ENCODE measurements at regions not wholly inside any gene's neighbourhood (a gene's known extent, or its start where the extent isn't known, plus 50 kb on each side); places are given as distances from the start of the nearest gene placed in this dataset.

DNA sequence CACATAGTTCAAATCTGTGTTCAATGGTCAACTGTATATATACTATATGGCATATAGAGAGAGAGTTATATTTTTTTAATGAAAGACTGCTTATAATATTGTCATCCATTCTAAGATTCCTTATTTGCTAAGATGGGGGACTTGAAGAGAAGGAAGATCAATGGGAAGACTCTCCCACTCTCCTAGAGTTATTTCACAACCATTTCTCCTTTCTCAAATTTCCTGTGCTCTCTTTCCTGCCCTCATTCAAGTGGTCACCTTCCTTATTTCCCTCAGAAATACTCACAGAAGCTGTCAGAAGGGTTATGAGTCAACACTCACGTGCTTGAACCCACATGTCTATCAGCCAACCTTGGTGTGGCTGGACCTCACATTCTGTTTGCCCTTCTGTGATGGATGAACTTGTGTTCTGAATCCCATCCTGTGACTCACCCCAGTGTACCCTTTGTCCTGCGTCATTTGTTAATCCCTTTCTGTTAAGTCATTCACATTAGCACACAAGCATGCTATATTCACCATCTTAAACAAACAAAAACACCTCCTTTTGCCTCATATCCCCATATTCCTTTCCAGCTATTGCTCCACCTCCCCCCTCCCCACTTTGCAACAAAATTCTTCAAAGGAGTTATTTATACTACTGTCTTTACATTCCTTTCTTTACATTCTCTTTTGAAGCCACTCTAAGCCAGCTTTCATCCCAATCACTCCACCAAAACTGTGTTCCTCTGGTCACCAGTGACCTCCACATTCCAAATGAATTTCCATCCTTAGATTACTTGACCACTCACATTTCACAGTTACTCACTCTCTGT is 279.3 kb upstream of the TCF21 start (continued):
- TF ChIP-seq, protein P1, sequence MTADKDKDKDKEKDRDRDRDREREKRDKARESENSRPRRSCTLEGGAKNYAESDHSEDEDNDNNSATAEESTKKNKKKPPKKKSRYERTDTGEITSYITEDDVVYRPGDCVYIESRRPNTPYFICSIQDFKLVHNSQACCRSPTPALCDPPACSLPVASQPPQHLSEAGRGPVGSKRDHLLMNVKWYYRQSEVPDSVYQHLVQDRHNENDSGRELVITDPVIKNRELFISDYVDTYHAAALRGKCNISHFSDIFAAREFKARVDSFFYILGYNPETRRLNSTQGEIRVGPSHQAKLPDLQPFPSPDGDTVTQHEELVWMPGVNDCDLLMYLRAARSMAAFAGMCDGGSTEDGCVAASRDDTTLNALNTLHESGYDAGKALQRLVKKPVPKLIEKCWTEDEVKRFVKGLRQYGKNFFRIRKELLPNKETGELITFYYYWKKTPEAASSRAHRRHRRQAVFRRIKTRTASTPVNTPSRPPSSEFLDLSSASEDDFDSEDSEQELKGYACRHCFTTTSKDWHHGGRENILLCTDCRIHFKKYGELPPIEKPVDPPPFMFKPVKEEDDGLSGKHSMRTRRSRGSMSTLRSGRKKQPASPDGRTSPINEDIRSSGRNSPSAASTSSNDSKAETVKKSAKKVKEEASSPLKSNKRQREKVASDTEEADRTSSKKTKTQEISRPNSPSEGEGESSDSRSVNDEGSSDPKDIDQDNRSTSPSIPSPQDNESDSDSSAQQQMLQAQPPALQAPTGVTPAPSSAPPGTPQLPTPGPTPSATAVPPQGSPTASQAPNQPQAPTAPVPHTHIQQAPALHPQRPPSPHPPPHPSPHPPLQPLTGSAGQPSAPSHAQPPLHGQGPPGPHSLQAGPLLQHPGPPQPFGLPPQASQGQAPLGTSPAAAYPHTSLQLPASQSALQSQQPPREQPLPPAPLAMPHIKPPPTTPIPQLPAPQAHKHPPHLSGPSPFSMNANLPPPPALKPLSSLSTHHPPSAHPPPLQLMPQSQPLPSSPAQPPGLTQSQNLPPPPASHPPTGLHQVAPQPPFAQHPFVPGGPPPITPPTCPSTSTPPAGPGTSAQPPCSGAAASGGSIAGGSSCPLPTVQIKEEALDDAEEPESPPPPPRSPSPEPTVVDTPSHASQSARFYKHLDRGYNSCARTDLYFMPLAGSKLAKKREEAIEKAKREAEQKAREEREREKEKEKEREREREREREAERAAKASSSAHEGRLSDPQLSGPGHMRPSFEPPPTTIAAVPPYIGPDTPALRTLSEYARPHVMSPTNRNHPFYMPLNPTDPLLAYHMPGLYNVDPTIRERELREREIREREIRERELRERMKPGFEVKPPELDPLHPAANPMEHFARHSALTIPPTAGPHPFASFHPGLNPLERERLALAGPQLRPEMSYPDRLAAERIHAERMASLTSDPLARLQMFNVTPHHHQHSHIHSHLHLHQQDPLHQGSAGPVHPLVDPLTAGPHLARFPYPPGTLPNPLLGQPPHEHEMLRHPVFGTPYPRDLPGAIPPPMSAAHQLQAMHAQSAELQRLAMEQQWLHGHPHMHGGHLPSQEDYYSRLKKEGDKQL (CRISPR knock-in tag; IDR thresholded peaks at IDR 0.05; ENCODE audit: low read depth): peak; percentile 61; the same call in 1 of the 2 replicates
- TF ChIP-seq MXD1 (CRISPR knock-in tag; IDR thresholded peaks at IDR 0.05) (no peak), ZBTB21 (CRISPR knock-in tag; IDR thresholded peaks at IDR 0.05) (peak; percentile 89), ETV5 (CRISPR knock-in tag; IDR thresholded peaks at IDR 0.05; ENCODE audit: borderline replicate concordance) (peak; percentile 14; the same call in 1 of the 2 replicates), ATF2 (CRISPR knock-in tag; IDR thresholded peaks at IDR 0.05) (no peak), TRAFD1 (CRISPR knock-in tag; IDR thresholded peaks at IDR 0.05; ENCODE audit: borderline replicate concordance) (no peak), FOXP1 (IDR thresholded peaks at IDR 0.05) (peak; percentile 16; the same call in 1 of the 2 replicates), FOXP1 (CRISPR knock-in tag; IDR thresholded peaks at IDR 0.05) (no peak), SOX6 (IDR thresholded peaks at IDR 0.05) (no peak), SOX6 (CRISPR knock-in tag; IDR thresholded peaks at IDR 0.05) (0 out of 2 replicates have a peak, but pooled peaks have one; percentile 32), TAF1 (CRISPR knock-in tag; IDR thresholded peaks at IDR 0.05) (no peak), U2AF2 (IDR thresholded peaks at IDR 0.05; ENCODE audit: low read depth, low read length) (no peak), SIX4 (CRISPR knock-in tag; IDR thresholded peaks at IDR 0.05) (no peak), TEAD2 (CRISPR knock-in tag; IDR thresholded peaks at IDR 0.05) (no peak)
- TF ChIP-seq, protein P2, sequence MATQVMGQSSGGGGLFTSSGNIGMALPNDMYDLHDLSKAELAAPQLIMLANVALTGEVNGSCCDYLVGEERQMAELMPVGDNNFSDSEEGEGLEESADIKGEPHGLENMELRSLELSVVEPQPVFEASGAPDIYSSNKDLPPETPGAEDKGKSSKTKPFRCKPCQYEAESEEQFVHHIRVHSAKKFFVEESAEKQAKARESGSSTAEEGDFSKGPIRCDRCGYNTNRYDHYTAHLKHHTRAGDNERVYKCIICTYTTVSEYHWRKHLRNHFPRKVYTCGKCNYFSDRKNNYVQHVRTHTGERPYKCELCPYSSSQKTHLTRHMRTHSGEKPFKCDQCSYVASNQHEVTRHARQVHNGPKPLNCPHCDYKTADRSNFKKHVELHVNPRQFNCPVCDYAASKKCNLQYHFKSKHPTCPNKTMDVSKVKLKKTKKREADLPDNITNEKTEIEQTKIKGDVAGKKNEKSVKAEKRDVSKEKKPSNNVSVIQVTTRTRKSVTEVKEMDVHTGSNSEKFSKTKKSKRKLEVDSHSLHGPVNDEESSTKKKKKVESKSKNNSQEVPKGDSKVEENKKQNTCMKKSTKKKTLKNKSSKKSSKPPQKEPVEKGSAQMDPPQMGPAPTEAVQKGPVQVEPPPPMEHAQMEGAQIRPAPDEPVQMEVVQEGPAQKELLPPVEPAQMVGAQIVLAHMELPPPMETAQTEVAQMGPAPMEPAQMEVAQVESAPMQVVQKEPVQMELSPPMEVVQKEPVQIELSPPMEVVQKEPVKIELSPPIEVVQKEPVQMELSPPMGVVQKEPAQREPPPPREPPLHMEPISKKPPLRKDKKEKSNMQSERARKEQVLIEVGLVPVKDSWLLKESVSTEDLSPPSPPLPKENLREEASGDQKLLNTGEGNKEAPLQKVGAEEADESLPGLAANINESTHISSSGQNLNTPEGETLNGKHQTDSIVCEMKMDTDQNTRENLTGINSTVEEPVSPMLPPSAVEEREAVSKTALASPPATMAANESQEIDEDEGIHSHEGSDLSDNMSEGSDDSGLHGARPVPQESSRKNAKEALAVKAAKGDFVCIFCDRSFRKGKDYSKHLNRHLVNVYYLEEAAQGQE (IDR thresholded peaks at IDR 0.05; ENCODE audit: borderline replicate concordance in 1 of 2, low read depth in 1 of 2, low read length in 2 of 2): no peak
